GM13977 (cell line): ENCODE measurements at regions not wholly inside any gene's neighbourhood (a gene's known extent, or its start where the extent isn't known, plus 50 kb on each side); places are given as distances from the start of the nearest gene placed in this dataset.

Experiments
- DNase-seq: peaks from one replicate; pipeline ENCODE4 v3.0.0; 2012; ENCODE audit warnings: low spot score
- CTCF ChIP-seq: IDR thresholded peaks from 2 replicates; pipeline ENCODE4 v1.5.1; 2012; ENCODE audit warnings: mild to moderate bottlenecking, control low read depth; ENCODE audit not compliant: insufficient read depth; ENCODE audit errors: extremely low read depth, missing control alignments
- in situ Hi-C: fragments of 300-500 bp; cut with MboI; formaldehyde crosslinking; loops from one replicate; pipeline ENCODE4 v1.12.0; 2022; ENCODE audit warnings: low sequenced_read_pairs, low pct_unique_long_range_greater_than_20kb, mixed read lengths, inconsistent platforms; ENCODE audit not compliant: unreplicated experiment

DNA sequence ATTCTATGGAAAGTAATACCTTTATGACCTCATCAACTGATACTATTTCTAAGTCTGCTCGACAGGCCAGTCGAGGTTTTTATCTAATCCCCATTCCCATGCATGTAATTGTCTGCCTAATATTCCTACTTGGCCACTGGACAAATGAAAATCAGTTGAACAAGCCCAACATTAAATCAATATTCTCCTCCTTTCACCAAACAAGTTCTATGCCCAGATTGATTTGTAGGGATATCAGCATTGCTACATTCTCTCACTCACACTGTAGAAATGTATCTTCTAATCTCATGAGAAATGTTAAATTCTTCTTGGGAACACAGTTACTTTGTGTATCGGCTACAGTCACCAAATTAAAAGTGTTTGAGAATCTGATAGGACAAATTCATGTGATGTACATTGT lies 208.8 kb upstream of the CTNND2 start:
- no peak for TF ChIP-seq CTCF
- in situ Hi-C loops: no loop called here
- no peak for DNase-seq

DNA sequence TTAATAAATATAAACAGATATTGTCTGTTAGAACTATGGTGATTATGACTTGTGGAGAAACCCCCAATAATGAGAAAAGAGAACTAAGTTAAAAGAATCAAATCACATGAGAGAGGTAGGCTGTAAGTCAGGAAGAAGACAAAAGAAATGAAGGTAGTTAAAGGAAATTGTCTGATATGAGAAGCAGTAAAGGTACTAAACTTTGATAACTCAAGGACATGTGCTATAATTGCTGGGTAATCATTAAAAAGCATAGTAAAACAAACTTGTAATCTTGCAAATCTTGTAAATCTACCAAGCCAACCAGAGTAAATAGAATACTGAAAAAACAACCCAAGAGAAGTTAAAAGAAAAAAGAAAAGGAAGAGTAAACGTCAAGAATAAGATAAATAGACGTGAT lies 207.0 kb upstream of the CTNND2 start:
- no peak for DNase-seq
- in situ Hi-C loops: no loop called here
- TF ChIP-seq CTCF: no peak

- in situ Hi-C loops: no loop called here
- TF ChIP-seq CTCF: no peak
- no peak for DNase-seq
Observed at GRCh38 chr5:12110629-12111028, 206.4 kb upstream of the CTNND2 start.

DNA sequence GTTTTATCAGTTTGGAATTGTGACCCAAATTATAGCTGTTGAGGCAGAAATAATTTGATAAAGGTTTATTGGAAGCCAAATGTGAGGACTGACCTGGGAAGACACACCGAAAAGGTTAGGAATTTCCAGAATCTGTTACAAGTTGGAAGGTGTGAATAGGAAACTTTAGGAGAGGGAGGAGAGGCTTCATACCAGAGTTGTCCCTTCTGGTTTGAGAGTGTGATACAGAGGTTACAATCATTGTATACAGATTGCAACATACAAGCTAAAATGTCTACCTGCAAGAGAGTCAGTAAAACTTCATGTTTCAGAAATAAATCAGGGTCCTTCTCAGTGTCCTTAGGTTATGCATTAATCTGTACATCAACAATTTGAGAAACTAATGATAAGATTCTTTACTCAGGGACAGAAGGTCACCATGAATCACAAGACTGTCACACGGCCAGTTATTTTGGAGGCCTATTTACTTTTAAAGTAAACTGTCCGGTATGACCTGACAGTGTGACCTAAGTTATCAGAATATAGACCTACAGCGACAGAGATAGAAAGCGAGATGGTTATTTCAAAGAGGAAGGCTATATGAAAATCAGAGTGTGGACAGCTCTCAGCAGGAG lies 204.9 kb upstream of the CTNND2 start:
- in situ Hi-C loops: no loop called here
- no peak for TF ChIP-seq CTCF

GRCh38 chr5:12102151-12102550 lies 197.9 kb upstream of the CTNND2 start:
- in situ Hi-C loops: no loop called here
- no peak for TF ChIP-seq CTCF

More for the DNA sequence above, 204.9 kb upstream of the CTNND2 start:
- no peak for DNase-seq

DNA sequence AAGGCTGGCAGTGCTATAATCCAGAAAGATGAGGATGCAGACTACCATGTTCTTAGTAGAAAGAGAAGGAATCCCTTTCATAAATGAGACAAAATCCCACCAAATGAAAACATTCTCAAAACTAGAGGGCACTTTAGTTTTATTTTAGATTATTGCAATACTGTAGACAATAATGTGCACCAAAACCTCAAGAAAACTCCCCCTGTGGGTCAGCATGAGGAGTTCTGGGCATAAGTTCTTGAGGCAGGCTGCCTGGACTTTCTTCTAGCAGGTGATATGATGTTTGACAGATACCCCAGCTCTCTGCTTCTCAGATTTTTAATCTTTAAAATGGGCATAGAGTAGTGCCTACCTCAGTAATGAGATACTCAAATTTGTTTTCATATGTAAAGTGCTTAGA lies 196.3 kb upstream of the CTNND2 start:
- no peak for DNase-seq
- no peak for TF ChIP-seq CTCF
- in situ Hi-C loops: no loop called here

More at GRCh38 chr5:12102151-12102550, 197.9 kb upstream of the CTNND2 start:
- no peak for DNase-seq
